ENCODE measurements at regions not wholly inside any gene's neighbourhood (a gene's known extent, or its start where the extent isn't known, plus 50 kb on each side); places are given as distances from the start of the nearest gene placed in this dataset.

GRCh38 chr11:59264736-59265135 lies 52.0 kb upstream of the MPEG1 start:
- TF ChIP-seq, protein P1, sequence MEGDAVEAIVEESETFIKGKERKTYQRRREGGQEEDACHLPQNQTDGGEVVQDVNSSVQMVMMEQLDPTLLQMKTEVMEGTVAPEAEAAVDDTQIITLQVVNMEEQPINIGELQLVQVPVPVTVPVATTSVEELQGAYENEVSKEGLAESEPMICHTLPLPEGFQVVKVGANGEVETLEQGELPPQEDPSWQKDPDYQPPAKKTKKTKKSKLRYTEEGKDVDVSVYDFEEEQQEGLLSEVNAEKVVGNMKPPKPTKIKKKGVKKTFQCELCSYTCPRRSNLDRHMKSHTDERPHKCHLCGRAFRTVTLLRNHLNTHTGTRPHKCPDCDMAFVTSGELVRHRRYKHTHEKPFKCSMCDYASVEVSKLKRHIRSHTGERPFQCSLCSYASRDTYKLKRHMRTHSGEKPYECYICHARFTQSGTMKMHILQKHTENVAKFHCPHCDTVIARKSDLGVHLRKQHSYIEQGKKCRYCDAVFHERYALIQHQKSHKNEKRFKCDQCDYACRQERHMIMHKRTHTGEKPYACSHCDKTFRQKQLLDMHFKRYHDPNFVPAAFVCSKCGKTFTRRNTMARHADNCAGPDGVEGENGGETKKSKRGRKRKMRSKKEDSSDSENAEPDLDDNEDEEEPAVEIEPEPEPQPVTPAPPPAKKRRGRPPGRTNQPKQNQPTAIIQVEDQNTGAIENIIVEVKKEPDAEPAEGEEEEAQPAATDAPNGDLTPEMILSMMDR (IDR thresholded peaks at IDR 0.05): no peak
- no peak for TF ChIP-seq POLR2A (IDR thresholded peaks at IDR 0.05)
